Sigmoid colon (tissue), 4 donors: ENCODE measurements at regions not wholly inside any gene's neighbourhood (a gene's known extent, or its start where the extent isn't known, plus 50 kb on each side); places are given as distances from the start of the nearest gene placed in this dataset.

ENCODE experiments used
- CTCF ChIP-seq, 4 experiments: fragments of 450-650 bp in 3 of 4; fragments of 200-600 bp in 1 of 4; IDR thresholded peaks; one replicate each; pipeline ENCODE4 v1.5.1; 2016 to 2019; ENCODE audit warnings: antibody characterized with exemption in 4 of 4, mild to moderate bottlenecking in 3 of 4, moderate library complexity in 2 of 4
- EP300 ChIP-seq, 4 donors: sonication (generic); formaldehyde crosslinking; IDR thresholded peaks; one replicate each; pipeline ENCODE4 v1.6.1; 2017; ENCODE audit warnings: antibody characterized with exemption in 4 of 4
- POLR2A ChIP-seq, 2 donors: fragments of 450-650 bp; IDR thresholded peaks; one replicate each; pipeline ENCODE4 v1.6.1; 2016; ENCODE audit warnings: antibody characterized with exemption in 2 of 2, mild to moderate bottlenecking in 2 of 2, moderate library complexity in 2 of 2
- POLR2AphosphoS5 ChIP-seq, 4 donors: sonication (generic); formaldehyde crosslinking; IDR thresholded peaks; one replicate each; pipeline ENCODE4 v1.6.1; 2017; ENCODE audit warnings: antibody characterized with exemption in 4 of 4

- TF ChIP-seq EP300 (IDR thresholded peaks at IDR 0.05) (no peak), CTCF (IDR thresholded peaks at IDR 0.05) (no peak), POLR2AphosphoS5 (IDR thresholded peaks at IDR 0.05) (no peak), POLR2A (IDR thresholded peaks at IDR 0.05) (no peak)
Measured at GRCh38 chr5:50328193-50328729, 112.8 kb downstream of the EMB start.
